Hepatocyte (in vitro differentiated cells): ENCODE measurements at regions not wholly inside any gene's neighbourhood (a gene's known extent, or its start where the extent isn't known, plus 50 kb on each side); places are given as distances from the start of the nearest gene placed in this dataset.

Source experiments
- EZH2phosphoT487 ChIP-seq: fragments of 200-600 bp; sonication (generic); IDR thresholded peaks from one replicate; pipeline ENCODE4 v1.6.1; 2018; ENCODE audit warnings: antibody characterized with exemption, mild to moderate bottlenecking, low read depth, moderate library complexity; ENCODE audit not compliant: unreplicated experiment, severe bottlenecking
- TF ChIP-seq, protein P1 (sequence below): fragments of 200-600 bp; sonication (generic); IDR thresholded peaks from 2 replicates; pipeline ENCODE4 v1.5.1; 2016; ENCODE audit warnings: antibody characterized with exemption, mild to moderate bottlenecking; ENCODE audit not compliant: poor library complexity

DNA sequence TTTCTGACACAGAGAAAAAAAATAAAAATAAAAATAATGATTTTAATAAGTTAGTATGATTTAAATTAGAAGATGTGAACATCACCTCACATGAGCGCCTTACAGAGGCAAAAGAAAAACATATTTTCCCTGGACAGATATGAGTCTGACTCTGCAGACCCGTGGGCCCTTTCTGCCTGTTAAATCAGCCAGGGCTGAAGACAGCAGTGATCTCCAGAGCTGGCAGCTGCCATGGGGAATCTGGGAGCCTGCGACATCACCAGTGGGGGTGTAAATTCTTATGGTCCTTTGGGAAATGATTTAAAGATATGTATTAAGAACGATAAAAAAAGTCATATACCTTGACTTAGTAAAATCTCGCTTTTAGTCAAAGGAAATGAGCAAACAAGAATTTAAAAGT lies 65.7 kb upstream of the FOXF1 start:
- TF ChIP-seq, protein P1, sequence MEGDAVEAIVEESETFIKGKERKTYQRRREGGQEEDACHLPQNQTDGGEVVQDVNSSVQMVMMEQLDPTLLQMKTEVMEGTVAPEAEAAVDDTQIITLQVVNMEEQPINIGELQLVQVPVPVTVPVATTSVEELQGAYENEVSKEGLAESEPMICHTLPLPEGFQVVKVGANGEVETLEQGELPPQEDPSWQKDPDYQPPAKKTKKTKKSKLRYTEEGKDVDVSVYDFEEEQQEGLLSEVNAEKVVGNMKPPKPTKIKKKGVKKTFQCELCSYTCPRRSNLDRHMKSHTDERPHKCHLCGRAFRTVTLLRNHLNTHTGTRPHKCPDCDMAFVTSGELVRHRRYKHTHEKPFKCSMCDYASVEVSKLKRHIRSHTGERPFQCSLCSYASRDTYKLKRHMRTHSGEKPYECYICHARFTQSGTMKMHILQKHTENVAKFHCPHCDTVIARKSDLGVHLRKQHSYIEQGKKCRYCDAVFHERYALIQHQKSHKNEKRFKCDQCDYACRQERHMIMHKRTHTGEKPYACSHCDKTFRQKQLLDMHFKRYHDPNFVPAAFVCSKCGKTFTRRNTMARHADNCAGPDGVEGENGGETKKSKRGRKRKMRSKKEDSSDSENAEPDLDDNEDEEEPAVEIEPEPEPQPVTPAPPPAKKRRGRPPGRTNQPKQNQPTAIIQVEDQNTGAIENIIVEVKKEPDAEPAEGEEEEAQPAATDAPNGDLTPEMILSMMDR: no peak
- no peak for TF ChIP-seq EZH2phosphoT487
